ENCODE measurements at regions not wholly inside any gene's neighbourhood (a gene's known extent, or its start where the extent isn't known, plus 50 kb on each side); places are given as distances from the start of the nearest gene placed in this dataset.

- H3K27ac ChIP-seq (ENCODE audit: extremely low read depth, low read depth, low read length): no peak overlapping the region
- ChIA-PET POLR2A (interaction anchor here (0.5 kb wide), 1 partner anchor 50 kb away, joined by 3 read pairs; no protein-coding TSS in a partner anchor), CTCF (ENCODE audit: low intra/inter-chr PET ratio) (no interaction called here)
- H3K9me1 ChIP-seq (ENCODE audit: control insufficient read depth, insufficient read depth, low read length): no peaks in the 10 kb centered on the region
- TF ChIP-seq ZFPM2 (CRISPR knock-in tag; IDR thresholded peaks at IDR 0.05) (no peak), RBM25 (IDR thresholded peaks at IDR 0.05; ENCODE audit: low read depth, low read length, severe bottlenecking) (no peak), ZKSCAN8 (CRISPR knock-in tag; IDR thresholded peaks at IDR 0.05) (no peak), THAP7 (CRISPR knock-in tag; IDR thresholded peaks at IDR 0.05) (no peak), HOXB6 (CRISPR knock-in tag; IDR thresholded peaks at IDR 0.05; ENCODE audit: borderline replicate concordance) (no peak), MCM3 (IDR thresholded peaks at IDR 0.05) (no peak), CBX5 (IDR thresholded peaks at IDR 0.05; ENCODE audit: borderline replicate concordance, low read depth) (no peak), PCBP1 (IDR thresholded peaks at IDR 0.05; ENCODE audit: low read depth, low read length, poor library complexity, severe bottlenecking) (no peak), LCOR (CRISPR knock-in tag; IDR thresholded peaks at IDR 0.05) (no peak), PHB2 (IDR thresholded peaks at IDR 0.05; ENCODE audit: low read depth) (no peak), ZNF77 (CRISPR knock-in tag; IDR thresholded peaks at IDR 0.05) (no peak)
- TF ChIP-seq, protein P1, sequence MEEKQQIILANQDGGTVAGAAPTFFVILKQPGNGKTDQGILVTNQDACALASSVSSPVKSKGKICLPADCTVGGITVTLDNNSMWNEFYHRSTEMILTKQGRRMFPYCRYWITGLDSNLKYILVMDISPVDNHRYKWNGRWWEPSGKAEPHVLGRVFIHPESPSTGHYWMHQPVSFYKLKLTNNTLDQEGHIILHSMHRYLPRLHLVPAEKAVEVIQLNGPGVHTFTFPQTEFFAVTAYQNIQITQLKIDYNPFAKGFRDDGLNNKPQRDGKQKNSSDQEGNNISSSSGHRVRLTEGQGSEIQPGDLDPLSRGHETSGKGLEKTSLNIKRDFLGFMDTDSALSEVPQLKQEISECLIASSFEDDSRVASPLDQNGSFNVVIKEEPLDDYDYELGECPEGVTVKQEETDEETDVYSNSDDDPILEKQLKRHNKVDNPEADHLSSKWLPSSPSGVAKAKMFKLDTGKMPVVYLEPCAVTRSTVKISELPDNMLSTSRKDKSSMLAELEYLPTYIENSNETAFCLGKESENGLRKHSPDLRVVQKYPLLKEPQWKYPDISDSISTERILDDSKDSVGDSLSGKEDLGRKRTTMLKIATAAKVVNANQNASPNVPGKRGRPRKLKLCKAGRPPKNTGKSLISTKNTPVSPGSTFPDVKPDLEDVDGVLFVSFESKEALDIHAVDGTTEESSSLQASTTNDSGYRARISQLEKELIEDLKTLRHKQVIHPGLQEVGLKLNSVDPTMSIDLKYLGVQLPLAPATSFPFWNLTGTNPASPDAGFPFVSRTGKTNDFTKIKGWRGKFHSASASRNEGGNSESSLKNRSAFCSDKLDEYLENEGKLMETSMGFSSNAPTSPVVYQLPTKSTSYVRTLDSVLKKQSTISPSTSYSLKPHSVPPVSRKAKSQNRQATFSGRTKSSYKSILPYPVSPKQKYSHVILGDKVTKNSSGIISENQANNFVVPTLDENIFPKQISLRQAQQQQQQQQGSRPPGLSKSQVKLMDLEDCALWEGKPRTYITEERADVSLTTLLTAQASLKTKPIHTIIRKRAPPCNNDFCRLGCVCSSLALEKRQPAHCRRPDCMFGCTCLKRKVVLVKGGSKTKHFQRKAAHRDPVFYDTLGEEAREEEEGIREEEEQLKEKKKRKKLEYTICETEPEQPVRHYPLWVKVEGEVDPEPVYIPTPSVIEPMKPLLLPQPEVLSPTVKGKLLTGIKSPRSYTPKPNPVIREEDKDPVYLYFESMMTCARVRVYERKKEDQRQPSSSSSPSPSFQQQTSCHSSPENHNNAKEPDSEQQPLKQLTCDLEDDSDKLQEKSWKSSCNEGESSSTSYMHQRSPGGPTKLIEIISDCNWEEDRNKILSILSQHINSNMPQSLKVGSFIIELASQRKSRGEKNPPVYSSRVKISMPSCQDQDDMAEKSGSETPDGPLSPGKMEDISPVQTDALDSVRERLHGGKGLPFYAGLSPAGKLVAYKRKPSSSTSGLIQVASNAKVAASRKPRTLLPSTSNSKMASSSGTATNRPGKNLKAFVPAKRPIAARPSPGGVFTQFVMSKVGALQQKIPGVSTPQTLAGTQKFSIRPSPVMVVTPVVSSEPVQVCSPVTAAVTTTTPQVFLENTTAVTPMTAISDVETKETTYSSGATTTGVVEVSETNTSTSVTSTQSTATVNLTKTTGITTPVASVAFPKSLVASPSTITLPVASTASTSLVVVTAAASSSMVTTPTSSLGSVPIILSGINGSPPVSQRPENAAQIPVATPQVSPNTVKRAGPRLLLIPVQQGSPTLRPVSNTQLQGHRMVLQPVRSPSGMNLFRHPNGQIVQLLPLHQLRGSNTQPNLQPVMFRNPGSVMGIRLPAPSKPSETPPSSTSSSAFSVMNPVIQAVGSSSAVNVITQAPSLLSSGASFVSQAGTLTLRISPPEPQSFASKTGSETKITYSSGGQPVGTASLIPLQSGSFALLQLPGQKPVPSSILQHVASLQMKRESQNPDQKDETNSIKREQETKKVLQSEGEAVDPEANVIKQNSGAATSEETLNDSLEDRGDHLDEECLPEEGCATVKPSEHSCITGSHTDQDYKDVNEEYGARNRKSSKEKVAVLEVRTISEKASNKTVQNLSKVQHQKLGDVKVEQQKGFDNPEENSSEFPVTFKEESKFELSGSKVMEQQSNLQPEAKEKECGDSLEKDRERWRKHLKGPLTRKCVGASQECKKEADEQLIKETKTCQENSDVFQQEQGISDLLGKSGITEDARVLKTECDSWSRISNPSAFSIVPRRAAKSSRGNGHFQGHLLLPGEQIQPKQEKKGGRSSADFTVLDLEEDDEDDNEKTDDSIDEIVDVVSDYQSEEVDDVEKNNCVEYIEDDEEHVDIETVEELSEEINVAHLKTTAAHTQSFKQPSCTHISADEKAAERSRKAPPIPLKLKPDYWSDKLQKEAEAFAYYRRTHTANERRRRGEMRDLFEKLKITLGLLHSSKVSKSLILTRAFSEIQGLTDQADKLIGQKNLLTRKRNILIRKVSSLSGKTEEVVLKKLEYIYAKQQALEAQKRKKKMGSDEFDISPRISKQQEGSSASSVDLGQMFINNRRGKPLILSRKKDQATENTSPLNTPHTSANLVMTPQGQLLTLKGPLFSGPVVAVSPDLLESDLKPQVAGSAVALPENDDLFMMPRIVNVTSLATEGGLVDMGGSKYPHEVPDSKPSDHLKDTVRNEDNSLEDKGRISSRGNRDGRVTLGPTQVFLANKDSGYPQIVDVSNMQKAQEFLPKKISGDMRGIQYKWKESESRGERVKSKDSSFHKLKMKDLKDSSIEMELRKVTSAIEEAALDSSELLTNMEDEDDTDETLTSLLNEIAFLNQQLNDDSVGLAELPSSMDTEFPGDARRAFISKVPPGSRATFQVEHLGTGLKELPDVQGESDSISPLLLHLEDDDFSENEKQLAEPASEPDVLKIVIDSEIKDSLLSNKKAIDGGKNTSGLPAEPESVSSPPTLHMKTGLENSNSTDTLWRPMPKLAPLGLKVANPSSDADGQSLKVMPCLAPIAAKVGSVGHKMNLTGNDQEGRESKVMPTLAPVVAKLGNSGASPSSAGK (IDR thresholded peaks at IDR 0.05): no peak
- TF ChIP-seq, protein P2, sequence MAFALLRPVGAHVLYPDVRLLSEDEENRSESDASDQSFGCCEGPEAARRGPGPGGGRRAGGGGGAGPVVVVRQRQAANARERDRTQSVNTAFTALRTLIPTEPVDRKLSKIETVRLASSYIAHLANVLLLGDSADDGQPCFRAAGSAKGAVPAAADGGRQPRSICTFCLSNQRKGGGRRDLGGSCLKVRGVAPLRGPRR (CRISPR knock-in tag; IDR thresholded peaks at IDR 0.05): no peak
- intact Hi-C loops (cut with micrococcal nuclease): no loop called here
- no peak overlapping the region for H3K9ac ChIP-seq (ENCODE audit: insufficient read depth in 1 of 2, low read depth in 2 of 2, low read length in 2 of 2)
- no peak overlapping the region for H3K4me2 ChIP-seq (ENCODE audit: insufficient read depth, low read length)
- H3K27me3 ChIP-seq (ENCODE audit: control insufficient read depth in 2 of 2, insufficient read depth in 2 of 2, low read length in 2 of 2): peaks cover 38 to 68% of the 10 kb centered on the region in 2 experiments
- no peaks in the 10 kb centered on the region for H4K20me1 ChIP-seq (replicated peaks; ENCODE audit: control insufficient read depth, insufficient read depth, low read length)
- H3K4me3 ChIP-seq: no peak overlapping the region
- in situ Hi-C loops (cut with MboI): no loop called here
- FAIRE-seq (no peak), DNase-seq (ENCODE audit: extremely low read depth in 1 of 4, low spot score in 3 of 4) (no peak), ATAC-seq (no peak)
- no peaks in the 10 kb centered on the region for H3K79me2 ChIP-seq (ENCODE audit: control insufficient read depth, insufficient read depth, low read length)
- no peaks in the 10 kb centered on the region for H3K36me3 ChIP-seq (ENCODE audit: control insufficient read depth, insufficient read depth, low read length)
- no peaks in the 10 kb centered on the region for H3K9me3 ChIP-seq (replicated peaks; ENCODE audit: control insufficient read depth, insufficient read depth, low read depth, low read length)
- no peak overlapping the region for H2AFZ ChIP-seq (ENCODE audit: low read depth, low read length)
- H3K4me1 ChIP-seq (replicated peaks in 1 of 2; ENCODE audit: control insufficient read depth in 2 of 2, insufficient read depth in 2 of 2, low read length in 2 of 2): peaks cover 0 to 6% of the 10 kb centered on the region in 2 experiments; a peak in 2 of 5 replicates
- no TSS peak for BruUV-seq (replicated peaks)
- 17% methylated on average over 9 of the region's 9 CpGs for WGBS (ENCODE audit: insufficient coverage, low coverage, missing lambda C conversion rate)
Observed at GRCh38 chr12:124122722-124123121, 149.7 kb downstream of the ZNF664 start.
